ENCODE measurements at regions not wholly inside any gene's neighbourhood (a gene's known extent, or its start where the extent isn't known, plus 50 kb on each side); places are given as distances from the start of the nearest gene placed in this dataset.

DNA sequence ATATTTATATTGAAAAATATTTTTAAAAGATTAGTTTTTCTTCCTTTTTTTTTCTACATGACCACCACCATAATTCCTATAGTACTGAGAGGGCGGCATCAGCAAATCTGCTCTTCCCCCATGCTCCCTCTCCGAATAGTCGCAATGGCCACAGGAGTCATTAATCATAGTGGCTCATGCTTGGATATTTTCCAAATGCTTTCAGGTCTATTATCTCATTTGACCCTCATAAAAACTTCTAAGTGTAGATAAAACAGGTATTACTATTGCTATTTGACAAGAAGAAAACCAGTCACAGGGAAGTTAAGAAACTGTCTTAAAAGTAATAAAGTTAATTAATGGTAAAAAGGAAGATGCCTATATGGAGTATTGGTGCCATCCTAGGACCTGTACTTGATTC is 440.7 kb downstream of the CMPK2 start:
- TF ChIP-seq, protein P1, sequence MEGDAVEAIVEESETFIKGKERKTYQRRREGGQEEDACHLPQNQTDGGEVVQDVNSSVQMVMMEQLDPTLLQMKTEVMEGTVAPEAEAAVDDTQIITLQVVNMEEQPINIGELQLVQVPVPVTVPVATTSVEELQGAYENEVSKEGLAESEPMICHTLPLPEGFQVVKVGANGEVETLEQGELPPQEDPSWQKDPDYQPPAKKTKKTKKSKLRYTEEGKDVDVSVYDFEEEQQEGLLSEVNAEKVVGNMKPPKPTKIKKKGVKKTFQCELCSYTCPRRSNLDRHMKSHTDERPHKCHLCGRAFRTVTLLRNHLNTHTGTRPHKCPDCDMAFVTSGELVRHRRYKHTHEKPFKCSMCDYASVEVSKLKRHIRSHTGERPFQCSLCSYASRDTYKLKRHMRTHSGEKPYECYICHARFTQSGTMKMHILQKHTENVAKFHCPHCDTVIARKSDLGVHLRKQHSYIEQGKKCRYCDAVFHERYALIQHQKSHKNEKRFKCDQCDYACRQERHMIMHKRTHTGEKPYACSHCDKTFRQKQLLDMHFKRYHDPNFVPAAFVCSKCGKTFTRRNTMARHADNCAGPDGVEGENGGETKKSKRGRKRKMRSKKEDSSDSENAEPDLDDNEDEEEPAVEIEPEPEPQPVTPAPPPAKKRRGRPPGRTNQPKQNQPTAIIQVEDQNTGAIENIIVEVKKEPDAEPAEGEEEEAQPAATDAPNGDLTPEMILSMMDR (IDR thresholded peaks at IDR 0.05): no peak
- H3K9ac ChIP-seq (ENCODE audit: low read depth in 2 of 2, low read length in 2 of 2): no peak overlapping the region
- no peak for DNase-seq
- intact Hi-C loops (cut with DNase I): no loop called here
- H3K9me3 ChIP-seq: no peaks in the 10 kb centered on the region
- H3K36me3 ChIP-seq: no peaks in the 10 kb centered on the region
- H3K4me3 ChIP-seq: no peak overlapping the region
- no peaks in the 10 kb centered on the region for H3K27me3 ChIP-seq
- no peak overlapping the region for H3K27ac ChIP-seq
- H3K4me1 ChIP-seq: no peaks in the 10 kb centered on the region

DNA sequence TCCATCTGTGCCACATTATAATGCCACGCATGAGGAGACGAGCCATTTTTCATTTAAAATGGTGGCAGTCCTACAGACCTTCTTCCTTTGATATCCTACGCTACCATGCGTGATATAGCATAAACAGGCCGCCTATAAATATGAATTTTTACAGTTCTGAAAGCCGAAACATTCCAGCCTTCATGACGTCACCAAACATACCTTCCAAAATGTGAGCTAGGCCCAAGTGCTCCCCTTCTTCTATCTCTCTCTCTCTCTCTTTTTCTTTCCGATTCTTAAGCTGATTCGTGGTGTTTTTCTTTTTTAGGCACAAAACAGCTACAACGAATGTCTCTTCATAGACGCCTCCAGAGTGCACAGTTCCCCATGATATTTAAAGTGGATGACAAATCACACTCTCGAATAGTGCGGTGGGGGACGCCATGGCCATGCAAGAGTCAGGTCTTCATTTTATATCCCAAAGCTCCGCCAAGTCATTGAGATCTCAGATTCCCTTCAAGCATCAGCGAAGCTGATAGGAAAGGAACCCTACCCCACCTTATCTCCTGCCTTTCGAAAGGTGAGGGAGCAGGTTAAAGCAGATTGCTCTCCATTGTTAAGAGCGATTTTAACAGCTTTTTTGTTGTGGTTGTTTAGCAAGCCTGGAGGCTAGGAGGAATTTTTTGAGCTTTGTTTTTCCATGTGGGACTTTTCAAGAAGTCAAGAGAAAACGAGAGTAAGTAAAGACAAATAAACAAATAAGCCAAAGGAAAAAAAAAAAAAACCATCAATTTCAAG is 436.3 kb downstream of the CMPK2 start:
- Histone ChIP-seq H3K9ac (ENCODE audit: low read depth in 2 of 2, low read length in 2 of 2) (no peak overlapping the region), H3K4me1 (no peaks in the 10 kb centered on the region), H3K27me3 (no peaks in the 10 kb centered on the region), H3K36me3 (no peaks in the 10 kb centered on the region), H3K4me3 (no peak overlapping the region), H3K9me3 (no peaks in the 10 kb centered on the region), H3K27ac (no peak overlapping the region)
- TF ChIP-seq, protein P1 (IDR thresholded peaks at IDR 0.05): no peak
- intact Hi-C loops (cut with DNase I): no loop called here
- DNase-seq: no peak

DNA sequence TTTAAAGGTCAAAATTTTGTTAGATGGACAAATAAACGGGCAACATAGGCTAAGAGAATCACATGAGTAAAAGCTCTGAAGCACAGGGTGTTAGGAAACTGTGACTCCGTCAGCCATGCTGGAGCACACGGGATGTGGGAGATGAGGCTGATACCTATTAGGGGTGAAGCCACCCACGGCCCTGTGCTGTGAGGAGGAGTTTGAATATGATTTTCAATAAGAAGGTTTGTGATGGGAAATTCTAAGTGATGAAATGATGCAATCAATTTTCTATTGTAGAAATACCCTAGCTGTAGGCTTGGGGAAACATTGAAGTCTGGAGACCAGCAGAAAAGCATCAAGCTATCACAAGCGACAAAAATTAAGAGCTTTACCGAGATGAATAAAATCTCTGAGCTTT is 431.3 kb downstream of the CMPK2 start:
- Histone ChIP-seq H3K27me3 (no peaks in the 10 kb centered on the region), H3K27ac (no peak overlapping the region)
- TF ChIP-seq, protein P1 (IDR thresholded peaks at IDR 0.05): no peak

DNA sequence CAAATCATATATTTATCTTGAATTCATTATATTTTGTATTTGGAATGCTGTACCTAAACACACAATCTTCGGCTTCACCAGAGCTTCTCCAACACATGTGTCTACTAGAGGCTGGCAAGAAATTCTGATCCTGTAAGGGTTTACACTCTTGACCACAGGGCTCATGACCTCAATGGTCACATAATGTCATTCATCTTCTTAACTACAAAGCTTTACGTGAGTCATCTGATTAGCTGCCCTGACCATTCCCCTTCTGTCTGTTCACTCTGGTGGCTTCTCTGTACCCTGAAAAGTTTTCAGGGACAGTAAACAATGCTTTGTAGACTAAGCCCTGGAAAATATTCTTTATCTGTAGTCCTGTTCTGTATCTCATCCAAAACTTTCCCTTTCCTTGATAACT is 423.9 kb downstream of the CMPK2 start:
- TF ChIP-seq, protein P1 (IDR thresholded peaks at IDR 0.05): no peak
- H3K27me3 ChIP-seq: no peaks in the 10 kb centered on the region
- no peaks in the 10 kb centered on the region for H3K36me3 ChIP-seq
- DNase-seq: no peak
- intact Hi-C loops (cut with DNase I): no loop called here
- H3K4me3 ChIP-seq: no peak overlapping the region
- no peaks in the 10 kb centered on the region for H3K9me3 ChIP-seq
- no peaks in the 10 kb centered on the region for H3K4me1 ChIP-seq
- no peak overlapping the region for H3K9ac ChIP-seq (ENCODE audit: low read depth in 2 of 2, low read length in 2 of 2)
- H3K27ac ChIP-seq: no peak overlapping the region

More for the DNA sequence above, 431.3 kb downstream of the CMPK2 start:
- intact Hi-C loops (cut with DNase I): no loop called here
- Histone ChIP-seq H3K36me3 (no peaks in the 10 kb centered on the region), H3K9me3 (no peaks in the 10 kb centered on the region), H3K4me1 (no peaks in the 10 kb centered on the region), H3K4me3 (no peak overlapping the region), H3K9ac (ENCODE audit: low read depth in 2 of 2, low read length in 2 of 2) (no peak overlapping the region)
- DNase-seq: no peak

DNA sequence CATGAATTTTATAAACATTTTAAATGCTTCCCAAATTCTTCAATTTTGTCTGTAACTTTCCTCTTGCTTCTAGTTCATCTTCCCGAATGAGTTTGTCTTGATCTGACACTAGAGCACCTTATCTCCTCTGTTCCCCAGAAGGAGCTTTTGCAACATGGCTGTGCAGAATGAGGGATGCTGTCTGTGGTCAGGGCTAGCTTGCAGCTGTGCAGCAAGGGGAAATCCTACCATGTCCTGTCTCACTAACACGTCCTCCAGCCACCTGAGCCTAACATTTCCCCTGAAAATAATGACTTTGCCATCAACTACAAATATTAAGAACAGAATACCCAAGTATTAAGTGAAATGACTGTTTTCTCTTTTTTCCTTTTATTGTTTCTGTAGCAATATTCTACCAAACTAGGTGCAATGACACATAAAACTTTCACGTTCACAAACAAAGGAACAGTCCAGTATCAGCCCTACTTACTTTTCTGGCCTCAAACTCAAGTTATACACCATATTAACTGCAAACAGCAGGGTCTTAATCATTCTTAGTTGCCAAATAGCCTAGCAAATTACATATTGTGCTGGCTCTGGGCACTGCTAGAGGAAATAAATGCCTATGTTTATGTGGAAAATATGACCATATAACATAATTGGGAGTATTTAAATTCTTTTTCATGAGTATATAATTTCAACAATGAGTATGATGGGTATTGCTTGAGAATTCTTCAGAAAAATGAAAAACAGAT is 423.3 kb downstream of the CMPK2 start:
- no peaks in the 10 kb centered on the region for H3K27me3 ChIP-seq
- no peaks in the 10 kb centered on the region for H3K4me1 ChIP-seq
- H3K36me3 ChIP-seq: no peaks in the 10 kb centered on the region
- H3K9me3 ChIP-seq: no peaks in the 10 kb centered on the region
- H3K27ac ChIP-seq: no peak overlapping the region
- no peak overlapping the region for H3K4me3 ChIP-seq
- intact Hi-C loops (cut with DNase I): no loop called here
- TF ChIP-seq, protein P1 (IDR thresholded peaks at IDR 0.05): no peak
- no peak overlapping the region for H3K9ac ChIP-seq (ENCODE audit: low read depth in 2 of 2, low read length in 2 of 2)
- DNase-seq: no peak
